H1 (cell line): ENCODE measurements at regions not wholly inside any gene's neighbourhood (a gene's known extent, or its start where the extent isn't known, plus 50 kb on each side); places are given as distances from the start of the nearest gene placed in this dataset.

Source experiments
- CTCF ChIA-PET: fragments of 300-600 bp; sonication (Branson Sonifier 250); formaldehyde crosslinking; loops from one replicate; lab custom pipeline; 2021; ENCODE audit not compliant: partially characterized antibody; lab: Charles Lee
- POLR2A ChIA-PET: fragments of 300-600 bp; sonication (Branson Sonifier 250); formaldehyde crosslinking; loops from one replicate; lab custom pipeline; 2021; ENCODE audit warnings: inconsistent platforms; ENCODE audit not compliant: partially characterized antibody; lab: Charles Lee
- DNase-seq, 2 experiments: peaks; one replicate each; pipeline versions ENCODE4 v3.0.0 to v3.0.0-alpha.2; 2010 to 2022; ENCODE audit warnings: low spot score in 2 of 2, low read depth in 1 of 2, mixed read lengths in 1 of 2
- FAIRE-seq: peaks from 2 replicates; lab custom pipeline; 2011; peaks lifted over from hg19 to GRCh38; lab: Jason Lieb, UNC
- H2AFZ ChIP-seq: 2 replicates; pipeline ENCODE4 v1.8.1; 2012; ENCODE audit warnings: low read length, inconsistent platforms
- H2AK5ac ChIP-seq: 2 replicates; pipeline ENCODE4 v1.6.1; 2013; ENCODE audit warnings: low read depth, low read length
- H2BK120ac ChIP-seq: replicated peaks from 2 replicates; pipeline ENCODE3; 2013; ENCODE audit warnings: low read depth, low read length, inconsistent platforms
- H2BK12ac ChIP-seq: 2 replicates; pipeline ENCODE4 v1.6.1; 2013; ENCODE audit warnings: low read depth, low read length
- H2BK15ac ChIP-seq: 2 replicates; pipeline ENCODE4 v1.6.1; 2013; ENCODE audit warnings: low read length
- H2BK20ac ChIP-seq: 2 replicates; pipeline ENCODE4 v1.6.1; 2013; ENCODE audit warnings: low read length
- H2BK5ac ChIP-seq: 2 replicates; pipeline ENCODE4 v1.6.1; 2013; ENCODE audit warnings: low read depth, low read length
- H3K14ac ChIP-seq: 2 replicates; pipeline ENCODE4 v1.6.1; 2013; ENCODE audit warnings: inconsistent platforms; ENCODE audit not compliant: insufficient read length
- H3K18ac ChIP-seq: 2 replicates; pipeline ENCODE4 v1.6.1; 2013; ENCODE audit warnings: low read length; ENCODE audit errors: extremely low read depth
- H3K23ac ChIP-seq: 2 replicates; pipeline ENCODE4 v1.6.1; 2013; ENCODE audit warnings: inconsistent platforms; ENCODE audit not compliant: insufficient read length
- H3K23me2 ChIP-seq: 2 replicates; pipeline ENCODE4 v1.6.1; 2013; ENCODE audit warnings: low read depth, low read length
- H3K27ac ChIP-seq: 2 replicates; pipeline ENCODE4 v1.6.1; 2011; ENCODE audit warnings: low read depth, low read length, inconsistent platforms
- H3K27me3 ChIP-seq, 4 experiments: replicated peaks in 1 of 4; 1 replicate in 1 of 4; 2 replicates in 3 of 4; pipeline versions ENCODE4 v1.6.1 to v1.8.1; 2011 to 2013; ENCODE audit warnings: low read length in 3 of 4, mild to moderate bottlenecking in 3 of 4, inconsistent platforms in 2 of 4, mixed read lengths in 2 of 4, moderate library complexity in 1 of 4; ENCODE audit not compliant: control insufficient read depth in 3 of 4, insufficient read depth in 3 of 4; ENCODE audit errors: extremely low read depth in 1 of 4
- H3K36me3 ChIP-seq, 4 experiments: 2 replicates each; pipeline versions ENCODE4 v1.6.1 to v1.8.1; 2011 to 2013; ENCODE audit warnings: mild to moderate bottlenecking in 4 of 4, low read length in 3 of 4, moderate library complexity in 2 of 4, control low read depth in 1 of 4, inconsistent platforms in 1 of 4; ENCODE audit not compliant: insufficient read depth in 4 of 4, control insufficient read depth in 2 of 4
- H3K4ac ChIP-seq: replicated peaks from 2 replicates; pipeline ENCODE3; 2013; ENCODE audit warnings: low read length, low read depth, mixed read lengths, inconsistent platforms; ENCODE audit not compliant: insufficient read length
- H3K4me1 ChIP-seq, 4 experiments: replicated peaks in 1 of 4; 1 replicate in 1 of 4; 2 replicates in 3 of 4; pipeline versions ENCODE4 v1.6.1 to v1.8.1; 2011 to 2013; ENCODE audit warnings: low read length in 3 of 4, inconsistent platforms in 2 of 4, mixed read lengths in 1 of 4; ENCODE audit not compliant: insufficient read depth in 4 of 4, control insufficient read depth in 3 of 4
- H3K4me2 ChIP-seq, 2 experiments: 2 replicates each; pipeline versions ENCODE4 v1.6.1 to v1.8.1; 2011 to 2013; ENCODE audit warnings: low read depth in 2 of 2, low read length in 2 of 2, control low read depth in 1 of 2, inconsistent platforms in 1 of 2, mild to moderate bottlenecking in 1 of 2; ENCODE audit not compliant: insufficient read depth in 1 of 2
- H3K4me3 ChIP-seq, 4 experiments: fragments of 200-600, 300-600 bp in 1 of 4; sonication (generic), shearing (Covaris generic), sonication (Bioruptor Twin) in 1 of 4; 2 replicates each; pipeline versions ENCODE4 v1.5.1 to v1.8.1; 2011 to 2016; ENCODE audit warnings: low read length in 4 of 4, low read depth in 3 of 4, control low read depth in 2 of 4, inconsistent platforms in 2 of 4, mild to moderate bottlenecking in 2 of 4, mixed read lengths in 1 of 4, moderate library complexity in 1 of 4; ENCODE audit not compliant: insufficient read depth in 2 of 4; ENCODE audit errors: extremely low read depth in 1 of 4
- H3K56ac ChIP-seq: replicated peaks from 2 replicates; pipeline ENCODE3; 2013; ENCODE audit warnings: low read depth, mild to moderate bottlenecking, mixed read lengths, low read length, inconsistent platforms; ENCODE audit not compliant: insufficient read length
- H3K79me1 ChIP-seq: 2 replicates; pipeline ENCODE4 v1.6.1; 2013; ENCODE audit warnings: low read depth, low read length, control low read depth
- H3K79me2 ChIP-seq, 2 experiments: 2 replicates each; pipeline versions ENCODE4 v1.6.1 to v1.8.1; 2012 to 2013; ENCODE audit warnings: low read length in 2 of 2, mild to moderate bottlenecking in 2 of 2, inconsistent platforms in 1 of 2; ENCODE audit not compliant: insufficient read depth in 2 of 2, control insufficient read depth in 1 of 2
- H3K9ac ChIP-seq, 4 experiments: replicated peaks in 1 of 4; 1 replicate in 1 of 4; 2 replicates in 3 of 4; pipeline versions ENCODE4 v1.6.1 to v1.8.1; 2011 to 2013; ENCODE audit warnings: low read depth in 3 of 4, low read length in 3 of 4, control low read depth in 2 of 4, mild to moderate bottlenecking in 2 of 4, moderate library complexity in 2 of 4, inconsistent platforms in 1 of 4; ENCODE audit errors: extremely low read depth in 1 of 4
- H3K9me3 ChIP-seq, 2 experiments: 2 replicates each; pipeline versions ENCODE4 v1.6.1 to v1.8.1; 2012 to 2013; ENCODE audit warnings: mild to moderate bottlenecking in 2 of 2, moderate library complexity in 2 of 2, control low read depth in 1 of 2, inconsistent platforms in 1 of 2, low read depth in 1 of 2, low read length in 1 of 2, mixed read lengths in 1 of 2; ENCODE audit not compliant: insufficient read depth in 2 of 2
- H4K20me1 ChIP-seq, 2 experiments: replicated peaks in 1 of 2; 2 replicates each; pipeline versions ENCODE3 to v1.8.1; 2011 to 2013; ENCODE audit warnings: inconsistent platforms in 2 of 2, low read length in 2 of 2, mild to moderate bottlenecking in 1 of 2; ENCODE audit not compliant: insufficient read depth in 2 of 2, control insufficient read depth in 1 of 2
- H4K5ac ChIP-seq: 2 replicates; pipeline ENCODE4 v1.6.1; 2013; ENCODE audit warnings: low read length, low read depth, mixed read lengths, inconsistent platforms; ENCODE audit not compliant: insufficient read length
- H4K8ac ChIP-seq: 2 replicates; pipeline ENCODE4 v1.8.0; 2013; ENCODE audit warnings: mild to moderate bottlenecking, moderate library complexity, low read length, inconsistent platforms; ENCODE audit not compliant: insufficient read depth; ENCODE audit errors: extremely low read depth
- H4K91ac ChIP-seq: replicated peaks from 2 replicates; pipeline ENCODE3; 2013; ENCODE audit warnings: low read length, mixed read lengths, inconsistent platforms; ENCODE audit not compliant: insufficient read length
- FOSL1 ChIP-seq: IDR thresholded peaks from 2 replicates; pipeline ENCODE4 v1.6.1; 2011; ENCODE audit warnings: mild to moderate bottlenecking, low read depth, low read length, moderate library complexity; ENCODE audit not compliant: insufficient read depth
- WGBS, 2 experiments: shearing (Covaris generic) in 1 of 2; methylation state at CpG; one replicate each; pipeline versions ENCODE4 v1.1.6 to v1.1.7; 2013 to 2015; ENCODE audit warnings: low lambda C conversion rate in 2 of 2, mixed read lengths in 2 of 2, inconsistent platforms in 1 of 2, low coverage in 1 of 2, missing lambda C conversion rate in 1 of 2; ENCODE audit not compliant: insufficient replicate concordance in 2 of 2, insufficient coverage in 1 of 2, insufficient read length in 1 of 2; ENCODE audit errors: extremely low coverage in 1 of 2, missing lambda C conversion rate in 1 of 2; 5-methylcytosine and 5-hydroxymethylcytosine counted together

DNA sequence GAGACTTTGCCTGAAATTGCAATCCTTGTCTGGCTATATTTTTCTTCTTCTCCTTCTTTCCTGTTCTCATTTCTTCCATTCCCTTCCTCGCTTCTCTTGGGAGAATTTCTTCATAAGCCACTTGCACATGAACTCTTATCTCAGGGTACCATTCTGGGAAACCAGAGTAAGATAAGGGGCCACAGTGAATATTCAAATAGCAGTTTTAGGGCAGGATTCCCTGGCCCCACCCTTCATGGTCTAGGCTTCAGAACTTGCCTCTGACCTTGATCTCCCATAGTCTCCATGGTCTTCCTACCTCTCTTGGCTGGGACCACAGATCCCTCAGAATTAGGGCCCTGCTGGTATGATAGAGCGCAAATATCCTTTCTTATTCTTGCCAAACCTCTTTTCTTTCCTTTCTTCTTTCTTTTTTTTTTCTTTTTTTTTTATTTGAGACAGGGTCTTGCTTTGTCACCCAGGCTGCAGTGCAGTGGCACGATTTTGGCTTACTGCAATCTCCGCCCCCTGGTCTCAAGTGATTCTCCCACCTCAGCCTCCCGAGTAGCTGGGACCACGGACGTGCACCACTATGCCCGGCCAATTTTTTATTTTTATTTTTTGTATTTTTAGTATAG lies 123.0 kb upstream of the CITED2 start:
- Histone ChIP-seq H3K79me2 (no peaks in the 10 kb centered on the region), H2AFZ (no peak overlapping the region), H4K91ac (no peak overlapping the region), H3K23ac (no peak overlapping the region), H3K4me1 (no peaks in the 10 kb centered on the region; a peak in 1 of 7 replicates), H3K4me3 (no peak overlapping the region), H3K14ac (no peak overlapping the region), H2BK20ac (no peak overlapping the region), H3K4me2 (no peak overlapping the region), H3K18ac (no peak overlapping the region), H2BK12ac (no peak overlapping the region), H4K8ac (no peak overlapping the region), H3K27ac (no peak overlapping the region), H3K27me3 (no peaks in the 10 kb centered on the region), H4K5ac (no peak overlapping the region), H2AK5ac (no peak overlapping the region), H3K9ac (no peak overlapping the region), H3K9me3 (peaks cover 0 to 5% of the 10 kb centered on the region in 2 experiments; a peak in 1 of 4 replicates), H3K79me1 (no peaks in the 10 kb centered on the region), H3K23me2 (no peaks in the 10 kb centered on the region), H3K56ac (no peak overlapping the region), H2BK15ac (no peak overlapping the region), H3K36me3 (no peaks in the 10 kb centered on the region), H2BK5ac (no peak overlapping the region), H2BK120ac (no peak overlapping the region), H3K4ac (no peak overlapping the region), H4K20me1 (no peaks in the 10 kb centered on the region)
- FAIRE-seq, result no peak
- no peak for DNase-seq
- 88% methylated on average over 6 of the region's 8 CpGs; no CpG with 5 or more reads in 1 of the 2 experiments for WGBS, 2 experiments
- POLR2A ChIA-PET, result no interaction called here
- CTCF ChIA-PET, result interaction anchor here (1.3 kb wide), 1 partner anchor 12 kb away, joined by 4 read pairs; no protein-coding TSS in a partner anchor
- TF ChIP-seq FOSL1, result no peak
